ENCODE measurements at regions not wholly inside any gene's neighbourhood (a gene's known extent, or its start where the extent isn't known, plus 50 kb on each side); places are given as distances from the start of the nearest gene placed in this dataset.
A peak's percentile ranks its signal among the peaks of the same experiment; 100 is the strongest.

GRCh38 chr14:98816195-98816594, 455.8 kb downstream of the BCL11B start:
- WGBS (ENCODE audit: low lambda C conversion rate) = 3% methylated on average over 8 of the region's 8 CpGs
- H3K79me2 ChIP-seq (ENCODE audit: insufficient read depth, low read length) = no peaks in the 10 kb centered on the region
- POLR2A ChIA-PET = no interaction called here
- intact Hi-C loops (cut with micrococcal nuclease; ENCODE audit: unreplicated experiment) (no loop called here), in situ Hi-C loops (cut with HindIII; ENCODE audit: extremely low pct_ligation_motif_present, low pct_unique_long_range_greater_than_20kb) (no loop called here)
- no peaks in the 10 kb centered on the region for H4K20me1 ChIP-seq (ENCODE audit: insufficient read depth, low read length)
- H2AFZ ChIP-seq (ENCODE audit: low read length) = no peak overlapping the region
- H3K27ac ChIP-seq (ENCODE audit: extremely low read length, insufficient read depth, low read length) = no peak overlapping the region
- no TSS peak for BruUV-seq (replicated peaks)
- FAIRE-seq = no peak
- H3K9ac ChIP-seq (ENCODE audit: insufficient read depth, low read depth, low read length) = no peak overlapping the region
- no peak for DNase-seq (ENCODE audit: low spot score)
- H3K4me1 ChIP-seq (ENCODE audit: insufficient read depth, low read length) = no peaks in the 10 kb centered on the region
- H3K36me3 ChIP-seq (replicated peaks in 1 of 2; ENCODE audit: control insufficient read depth in 1 of 2, insufficient read depth in 2 of 2, low read length in 2 of 2) = no peaks in the 10 kb centered on the region
- no peak for TF ChIP-seq HES4 (CRISPR knock-in tag; IDR thresholded peaks at IDR 0.05; ENCODE audit: borderline replicate concordance)
- no peak for TF ChIP-seq KLF13 (CRISPR knock-in tag; IDR thresholded peaks at IDR 0.05)
- TF ChIP-seq CHD2 (IDR thresholded peaks at IDR 0.05; ENCODE audit: low read depth, low read length) = no peak
- no peak for TF ChIP-seq ZNF180 (CRISPR knock-in tag; IDR thresholded peaks at IDR 0.05; ENCODE audit: borderline replicate concordance, low read depth)
- peak; percentile 64 for TF ChIP-seq MNT (IDR thresholded peaks at IDR 0.05)
- TF ChIP-seq, protein P1, sequence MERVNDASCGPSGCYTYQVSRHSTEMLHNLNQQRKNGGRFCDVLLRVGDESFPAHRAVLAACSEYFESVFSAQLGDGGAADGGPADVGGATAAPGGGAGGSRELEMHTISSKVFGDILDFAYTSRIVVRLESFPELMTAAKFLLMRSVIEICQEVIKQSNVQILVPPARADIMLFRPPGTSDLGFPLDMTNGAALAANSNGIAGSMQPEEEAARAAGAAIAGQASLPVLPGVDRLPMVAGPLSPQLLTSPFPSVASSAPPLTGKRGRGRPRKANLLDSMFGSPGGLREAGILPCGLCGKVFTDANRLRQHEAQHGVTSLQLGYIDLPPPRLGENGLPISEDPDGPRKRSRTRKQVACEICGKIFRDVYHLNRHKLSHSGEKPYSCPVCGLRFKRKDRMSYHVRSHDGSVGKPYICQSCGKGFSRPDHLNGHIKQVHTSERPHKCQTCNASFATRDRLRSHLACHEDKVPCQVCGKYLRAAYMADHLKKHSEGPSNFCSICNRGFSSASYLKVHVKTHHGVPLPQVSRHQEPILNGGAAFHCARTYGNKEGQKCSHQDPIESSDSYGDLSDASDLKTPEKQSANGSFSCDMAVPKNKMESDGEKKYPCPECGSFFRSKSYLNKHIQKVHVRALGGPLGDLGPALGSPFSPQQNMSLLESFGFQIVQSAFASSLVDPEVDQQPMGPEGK (CRISPR knock-in tag; IDR thresholded peaks at IDR 0.05) = no peak
- H3K4me2 ChIP-seq (ENCODE audit: low read depth, low read length) = no peak overlapping the region
- CTCF ChIA-PET (ENCODE audit: low intra/inter-chr PET ratio, low total read pairs) = no interaction called here
- no peak overlapping the region for H3K4me3 ChIP-seq (replicated peaks in 1 of 3; ENCODE audit: insufficient read depth in 1 of 3, low read depth in 2 of 3, low read length in 3 of 3)
- no peak for ATAC-seq
- peaks cover 0 to 10% of the 10 kb centered on the region in 2 experiments; a peak in 3 of 5 replicates for H3K27me3 ChIP-seq (ENCODE audit: control insufficient read depth in 1 of 2, insufficient read depth in 2 of 2, low read length in 2 of 2)
- H3K9me3 ChIP-seq (ENCODE audit: low read length) = no peaks in the 10 kb centered on the region

Measured in HepG2 (cell line).